ENCODE measurements at regions not wholly inside any gene's neighbourhood (a gene's known extent, or its start where the extent isn't known, plus 50 kb on each side); places are given as distances from the start of the nearest gene placed in this dataset.

DNA sequence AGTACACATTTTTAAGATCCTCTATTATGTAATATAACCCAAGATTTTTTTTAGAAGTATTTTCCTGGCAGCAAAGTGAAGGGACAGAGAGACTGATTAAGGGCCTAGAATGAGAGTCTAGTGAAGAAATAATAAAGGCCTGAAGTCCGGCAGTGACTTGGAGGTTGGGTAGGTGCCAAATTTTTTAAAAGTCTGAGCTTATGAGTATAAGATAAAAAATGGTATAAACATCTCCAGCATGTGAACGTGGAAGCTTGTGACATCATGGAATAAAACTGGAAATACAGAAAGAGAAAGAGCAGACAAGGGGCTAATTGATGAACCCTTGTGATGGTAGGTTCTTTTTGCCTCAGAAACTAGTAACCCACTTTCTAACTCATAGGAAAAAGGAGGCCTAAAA lies 174.6 kb downstream of the SUCLA2 start:
- DNase-seq: no peak

DNA sequence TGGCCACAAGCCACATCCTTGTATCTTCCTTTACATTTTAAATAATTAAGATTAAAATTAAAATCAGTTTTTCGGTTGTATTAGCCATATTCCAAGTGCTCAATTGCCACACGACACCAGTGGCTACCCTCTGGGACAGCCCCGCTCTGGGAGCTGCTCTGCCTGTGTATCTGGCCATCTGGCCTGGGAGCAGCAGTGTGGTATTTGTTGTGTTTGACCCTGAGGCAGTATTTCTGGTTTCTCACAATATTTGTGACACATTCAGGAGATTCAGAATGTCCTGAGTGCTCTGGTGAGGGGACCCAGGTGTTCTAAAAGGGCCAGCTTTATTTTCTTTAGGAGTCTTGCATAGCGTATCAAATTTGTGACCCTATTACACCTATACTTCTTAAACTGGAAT lies 179.0 kb downstream of the SUCLA2 start:
- no peak for DNase-seq

DNA sequence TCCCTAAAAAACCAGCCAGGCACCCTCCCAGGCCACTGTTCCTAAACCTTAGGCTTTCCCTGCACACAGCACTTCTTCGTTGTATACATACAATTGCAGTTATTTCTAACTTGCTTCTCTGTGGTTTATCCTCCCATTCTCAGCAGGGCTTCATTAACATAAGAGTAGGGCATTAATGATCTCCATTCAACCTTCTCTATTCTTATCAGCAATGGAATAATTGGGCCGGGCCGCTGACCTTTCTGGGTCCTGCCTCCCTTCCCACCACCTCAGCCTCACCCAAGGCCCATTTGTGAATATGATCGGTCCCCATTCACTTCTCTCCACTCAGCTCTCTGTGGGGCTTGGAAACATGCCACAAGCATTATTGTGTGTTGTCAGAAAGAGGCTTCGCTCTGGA lies 184.2 kb downstream of the SUCLA2 start:
- DNase-seq: no peak

DNA sequence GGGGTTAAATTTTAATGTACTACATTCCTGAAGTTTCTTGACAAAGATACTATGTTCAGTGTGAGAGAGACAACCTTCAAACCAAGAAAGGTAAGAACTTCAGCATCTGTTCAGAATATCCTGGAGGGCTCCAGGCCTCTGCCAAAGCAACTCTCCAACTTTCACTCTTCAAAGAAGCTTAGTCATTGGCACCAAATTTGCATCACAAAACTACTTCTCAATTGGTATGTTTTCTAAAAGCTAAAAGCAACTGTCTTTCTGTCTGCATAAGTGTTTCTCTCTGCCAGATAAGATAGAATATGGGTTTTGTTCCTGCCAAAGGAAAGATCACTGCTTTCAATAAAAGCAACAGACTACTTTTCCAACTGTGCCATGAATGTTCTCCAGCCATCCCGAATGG lies 187.4 kb downstream of the SUCLA2 start:
- no peak for DNase-seq

DNA sequence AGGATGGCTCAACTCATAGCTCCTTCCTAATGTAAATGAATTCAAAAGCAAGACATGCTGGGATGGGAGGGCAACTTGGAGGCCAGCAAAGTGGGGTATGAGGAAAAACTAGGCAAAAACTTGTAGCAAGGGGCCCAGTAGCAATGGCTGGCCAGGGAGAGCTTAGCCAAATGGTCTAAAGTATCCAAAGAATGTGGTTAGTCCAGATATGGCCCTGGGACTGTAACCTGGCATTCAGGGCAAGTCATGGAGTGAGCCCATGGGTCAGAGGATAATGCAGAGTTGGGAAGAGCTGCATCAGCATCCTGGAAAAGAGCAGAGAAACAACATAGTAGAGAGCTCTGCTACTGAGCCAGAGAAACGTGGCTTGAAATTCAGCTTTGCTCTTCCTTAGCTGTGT lies 191.7 kb downstream of the SUCLA2 start:
- no peak for DNase-seq

DNA sequence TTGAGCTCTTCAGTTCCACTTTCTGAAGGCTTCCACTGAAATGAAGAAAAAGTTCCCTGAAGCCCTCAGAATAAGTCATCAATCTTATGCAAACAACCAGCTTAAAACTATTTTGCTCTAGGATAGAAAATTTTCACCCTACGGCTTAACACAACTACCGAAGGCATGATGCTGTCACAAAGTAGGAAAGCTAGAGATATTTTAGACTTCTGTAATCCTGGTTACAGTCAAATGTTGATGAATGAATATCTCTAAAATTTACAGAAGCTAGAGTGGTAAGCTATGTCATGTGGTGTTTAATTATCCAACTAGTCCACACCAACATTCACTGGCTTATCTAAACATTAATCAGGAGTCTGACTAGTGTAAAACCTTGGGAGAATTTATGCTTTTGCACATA lies 197.9 kb downstream of the SUCLA2 start:
- DNase-seq: no peak

DNA sequence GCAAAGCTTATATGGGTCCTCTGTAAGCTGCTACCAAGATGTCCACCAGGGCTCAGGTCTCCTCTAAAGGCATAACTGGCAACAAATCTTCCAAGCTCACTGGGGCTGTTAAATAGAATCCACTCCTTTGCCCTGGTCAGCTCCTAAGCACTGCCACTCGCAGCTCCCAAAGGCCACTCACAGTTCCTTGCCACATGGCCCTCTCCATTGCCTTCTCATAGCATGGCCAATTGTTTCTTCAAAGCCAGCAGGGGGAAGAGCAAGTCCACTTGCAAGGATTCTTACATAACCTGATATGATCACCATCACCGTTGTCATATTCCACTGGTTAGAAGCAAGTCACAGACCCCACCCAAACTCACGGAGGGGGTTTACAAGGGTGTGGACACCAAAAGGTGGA lies 199.5 kb downstream of the SUCLA2 start:
- no peak for DNase-seq

DNA sequence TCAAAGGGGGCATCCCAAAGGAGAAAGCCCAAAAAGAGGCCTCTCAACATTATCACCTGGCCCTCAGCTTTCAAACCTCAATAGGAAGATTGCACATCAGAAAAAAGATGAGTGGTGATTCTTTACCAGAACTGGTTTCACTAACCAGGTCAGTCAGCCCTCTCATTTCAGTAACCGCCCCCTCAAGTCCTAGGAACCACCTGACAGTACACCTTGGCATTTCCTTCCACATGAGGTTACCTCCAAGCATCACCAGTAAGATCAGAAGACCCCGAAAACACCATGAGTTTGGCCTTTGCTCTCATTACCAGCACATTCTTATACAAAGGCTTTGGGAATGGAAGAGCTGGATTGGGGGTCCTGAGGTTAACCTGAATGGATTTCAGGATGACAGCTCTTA lies 200.5 kb downstream of the SUCLA2 start:
- DNase-seq: no peak

DNA sequence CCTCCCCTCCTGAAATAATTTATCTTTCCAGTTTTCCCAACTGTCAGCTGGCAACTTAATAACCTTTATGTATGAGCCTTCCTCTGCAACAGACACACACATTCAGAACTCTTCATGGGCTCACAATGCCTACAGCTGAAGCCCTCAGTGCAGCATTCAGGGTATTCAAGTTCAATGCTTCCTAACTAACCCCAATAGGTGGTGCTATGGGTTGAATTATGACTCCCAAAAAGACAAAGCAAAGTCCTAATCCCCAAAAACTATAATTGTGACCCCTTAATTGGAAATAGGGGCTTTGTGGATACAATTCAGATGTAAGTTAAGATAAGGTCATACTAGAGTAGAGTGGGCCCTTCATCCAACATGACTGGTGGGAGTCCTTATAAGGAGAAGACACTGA lies 202.2 kb downstream of the SUCLA2 start:
- peak; percentile 3 for DNase-seq

DNA sequence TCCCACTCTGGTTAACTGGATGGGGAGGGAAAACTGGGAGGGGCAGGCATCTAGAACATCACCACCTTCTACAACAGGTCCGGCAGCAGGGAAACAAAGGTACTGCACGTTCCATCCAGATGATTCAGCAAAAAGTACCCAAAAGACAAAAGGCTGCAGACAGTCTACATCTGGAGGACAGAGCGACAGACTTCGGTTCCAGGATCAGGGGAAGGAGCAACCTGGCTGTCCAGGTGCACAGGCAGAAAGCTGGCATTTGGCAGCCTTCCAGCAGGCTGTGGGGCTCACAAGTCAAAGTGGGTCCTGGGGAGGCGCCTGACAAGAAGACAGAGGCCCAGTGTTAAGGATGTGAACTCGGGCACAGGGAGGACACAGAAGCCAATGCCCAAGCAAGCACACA lies 202.9 kb downstream of the SUCLA2 start:
- no peak for DNase-seq

DNA sequence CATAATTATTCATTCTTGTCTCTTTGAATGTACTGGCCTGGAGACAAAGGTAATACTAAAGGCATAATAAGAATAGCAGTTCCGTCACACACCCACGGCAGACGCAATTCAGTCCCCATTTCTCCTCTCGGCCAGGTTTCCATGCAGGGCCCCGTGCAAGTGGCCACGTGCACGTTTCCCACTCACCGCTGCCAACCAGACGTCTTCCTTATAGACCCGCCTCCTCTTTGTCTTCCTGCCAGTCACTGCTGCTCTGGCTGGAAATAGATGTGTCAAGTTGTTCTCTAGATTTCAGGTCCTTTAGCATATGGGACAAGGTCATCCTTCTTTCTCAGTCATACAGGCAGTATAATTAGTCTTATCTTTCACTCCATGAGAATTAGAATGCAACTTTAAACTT lies 204.3 kb downstream of the SUCLA2 start:
- DNase-seq: no peak

DNA sequence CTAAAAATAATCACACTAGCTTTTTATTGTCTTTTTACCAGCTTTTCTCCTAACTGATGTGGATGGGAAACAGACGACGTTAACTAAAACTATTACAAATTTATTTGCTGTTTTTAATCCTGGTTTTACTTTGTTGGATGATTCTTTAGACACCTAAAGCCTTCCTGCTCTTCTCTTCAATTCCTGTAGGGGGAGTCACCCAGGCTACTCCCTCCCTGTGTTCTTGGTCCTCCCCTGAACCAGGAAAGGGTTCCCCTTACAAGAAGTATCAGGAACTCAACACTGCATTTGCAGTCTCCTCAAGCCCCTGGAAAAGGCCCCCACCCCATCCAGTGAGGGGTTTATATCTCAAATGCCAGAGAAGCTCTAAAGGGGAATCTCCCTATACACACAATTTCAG lies 206.1 kb downstream of the SUCLA2 start:
- DNase-seq: no peak

DNA sequence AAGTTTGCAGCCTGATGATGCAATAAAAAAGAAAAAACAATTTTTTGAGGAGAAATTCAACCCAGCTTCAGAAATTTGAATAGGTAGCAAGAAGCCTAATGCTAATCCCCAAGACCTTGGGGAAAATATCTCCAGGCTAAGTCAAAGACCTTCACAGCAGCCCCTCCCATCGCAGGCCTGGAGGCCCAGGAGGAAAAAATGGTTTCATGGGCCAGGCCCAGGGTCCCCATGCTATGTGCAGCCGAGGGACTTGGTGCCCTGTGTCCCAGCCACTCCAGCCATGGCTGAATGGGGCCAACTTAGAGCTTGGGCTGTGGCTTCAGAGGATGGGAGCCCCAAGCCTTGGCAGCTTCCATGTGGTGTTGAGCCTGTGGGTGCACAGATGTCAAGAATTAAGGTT lies 210.3 kb downstream of the SUCLA2 start:
- DNase-seq: no peak

DNA sequence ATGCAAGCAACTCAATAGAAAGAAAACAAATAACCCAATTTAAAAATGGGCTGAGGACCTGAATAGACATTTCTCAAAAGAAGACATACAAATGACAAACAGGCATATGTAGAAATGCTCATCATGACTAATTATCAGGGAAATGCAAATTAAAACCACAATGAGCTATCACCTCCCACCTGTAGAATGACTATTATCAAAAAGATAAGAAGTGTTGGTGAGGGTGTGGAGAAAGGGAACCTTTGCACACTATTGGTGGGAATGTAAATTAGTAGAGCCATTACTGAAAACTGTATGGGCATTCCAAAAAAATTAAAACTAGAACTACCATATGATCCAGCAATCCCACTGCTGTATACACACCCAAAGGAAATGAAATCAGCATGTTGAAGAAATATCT lies 212.2 kb downstream of the SUCLA2 start:
- no peak for DNase-seq

DNA sequence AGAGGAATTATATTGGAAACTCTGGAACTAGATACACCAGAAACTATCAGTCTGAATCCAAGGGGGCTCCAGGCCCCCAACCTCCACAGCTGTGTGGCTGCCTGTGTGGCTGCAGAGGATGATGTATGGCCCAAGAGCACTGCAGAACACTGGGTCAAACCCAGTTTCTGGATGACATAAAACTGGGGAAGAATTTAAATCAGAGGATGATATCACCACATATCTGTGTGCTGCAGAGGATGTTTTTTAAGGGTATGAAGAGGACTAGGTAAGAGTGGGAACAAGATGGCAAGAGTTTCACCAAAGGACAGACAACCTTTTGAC lies 226.4 kb downstream of the SUCLA2 start:
- DNase-seq: no peak

DNA sequence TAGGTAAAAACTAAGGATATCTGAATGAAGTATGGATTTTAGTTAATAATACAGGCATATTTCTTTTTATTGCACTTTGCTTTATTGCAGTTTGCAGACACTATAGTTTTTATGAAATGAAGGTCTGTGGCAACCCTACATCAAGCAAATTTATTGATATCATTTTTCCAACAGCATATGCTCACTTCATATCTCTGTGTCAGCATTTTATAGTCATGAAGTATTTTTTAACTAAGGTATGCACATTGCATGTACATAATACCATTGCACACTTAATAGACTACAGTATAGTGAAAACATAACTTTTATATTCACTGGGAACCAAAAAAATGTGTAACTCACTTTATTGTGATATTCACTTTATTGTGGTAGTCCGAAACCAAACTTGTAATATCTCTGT lies 236.3 kb downstream of the SUCLA2 start:
- DNase-seq: no peak

DNA sequence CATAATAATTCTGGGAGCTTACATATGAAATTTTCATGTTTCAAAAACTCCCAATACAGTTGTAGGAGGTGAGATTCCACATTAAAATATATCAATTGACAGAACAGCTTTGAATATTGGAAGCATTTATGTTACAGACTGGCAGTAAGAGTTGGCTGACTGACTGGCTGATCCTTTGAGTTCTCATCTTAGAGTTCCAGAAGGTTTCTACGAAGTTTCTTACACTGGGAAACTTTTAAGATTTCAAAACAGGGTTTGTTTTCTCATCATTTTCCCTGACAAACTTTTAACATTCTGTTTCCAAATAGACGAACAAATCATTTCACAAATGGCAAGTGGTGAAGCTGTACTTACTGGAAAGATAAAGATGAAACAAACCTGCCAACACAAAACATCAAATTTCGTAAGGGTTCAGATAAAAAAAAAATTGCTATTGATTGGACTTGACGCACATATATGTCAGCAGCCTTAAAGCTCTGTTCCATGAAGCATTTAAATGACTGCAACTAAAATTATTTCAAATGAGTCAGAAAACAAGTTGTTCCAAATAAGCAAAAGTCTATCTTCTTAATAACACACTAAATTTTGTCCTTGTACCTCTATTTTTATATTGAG lies 243.5 kb downstream of the SUCLA2 start:
- no peak for DNase-seq

DNA sequence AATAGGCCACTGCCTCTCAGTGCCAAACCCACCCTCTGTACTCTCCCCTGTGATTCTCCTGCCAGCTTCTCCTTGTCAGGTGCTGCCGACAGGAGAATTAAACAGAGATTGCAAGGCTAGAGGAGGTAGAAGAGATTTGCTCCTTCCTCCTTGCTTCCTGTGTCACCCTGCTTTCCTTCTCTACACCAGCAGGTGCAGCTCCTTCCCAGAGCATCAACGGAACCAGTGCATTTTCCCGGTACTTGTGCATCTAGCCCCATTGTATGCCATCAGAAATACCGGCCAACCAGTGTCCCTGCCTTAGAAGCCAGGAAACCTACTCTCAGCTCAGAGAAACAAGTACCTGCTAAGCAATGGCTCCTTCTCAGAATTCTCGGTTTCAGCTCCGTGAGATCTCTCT lies 253.2 kb downstream of the SUCLA2 start:
- no peak for DNase-seq

DNA sequence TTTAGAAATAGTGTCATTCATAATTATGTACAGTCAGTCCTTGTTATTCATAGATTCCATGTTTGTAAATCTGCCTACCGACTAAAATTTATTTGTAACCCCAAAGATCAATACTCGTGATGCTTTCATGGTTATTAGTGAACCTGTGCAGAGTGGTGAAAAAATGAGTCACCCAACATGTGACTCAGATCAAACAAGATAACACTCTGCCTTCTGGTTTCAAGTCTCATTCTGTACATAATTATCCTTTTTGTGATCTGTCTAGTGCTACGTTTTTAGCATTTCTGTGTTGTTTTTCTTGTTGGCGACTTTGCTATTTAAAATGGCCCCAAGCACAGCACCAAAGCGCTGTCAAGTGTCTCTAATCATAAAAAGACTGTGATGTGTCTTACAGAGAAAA lies 274.7 kb downstream of the SUCLA2 start:
- no peak for DNase-seq

DNA sequence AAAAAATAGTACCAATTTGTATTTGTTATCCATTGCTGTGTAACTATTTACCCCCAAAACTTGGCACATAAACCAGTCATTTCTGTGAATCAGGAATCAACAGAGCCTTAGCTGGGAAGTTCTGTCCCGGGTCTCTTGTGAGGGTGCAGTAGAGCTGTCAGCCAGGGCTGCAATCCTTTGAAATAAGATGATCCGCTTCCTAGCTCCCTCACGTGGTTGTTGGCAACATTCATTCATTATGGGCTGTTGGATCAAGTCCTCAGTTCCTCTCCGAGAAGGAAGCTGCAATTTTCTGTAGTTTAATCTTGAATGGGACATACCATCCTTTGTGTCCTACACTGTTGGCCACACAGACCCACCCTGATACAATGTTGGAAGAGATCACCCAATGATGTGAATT lies 277.2 kb downstream of the SUCLA2 start:
- DNase-seq: no peak

DNA sequence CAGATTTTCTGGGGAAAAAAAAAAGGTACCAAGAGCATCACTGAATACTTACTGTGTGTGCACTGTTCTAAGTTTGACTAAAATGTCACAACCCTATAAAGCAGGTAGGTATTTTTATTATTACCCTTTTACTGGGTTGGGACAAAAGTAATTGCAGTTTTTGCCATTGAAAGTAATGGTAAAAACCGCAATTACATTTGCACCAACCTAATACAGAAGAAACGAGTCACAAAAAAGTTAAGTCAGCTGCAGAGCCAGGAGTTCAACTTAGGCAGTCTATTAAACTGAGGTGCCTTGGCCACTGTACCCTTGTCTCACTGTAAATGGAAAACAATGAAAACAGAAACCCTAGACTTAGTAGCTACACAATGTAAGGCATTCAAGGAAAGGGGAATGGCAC lies 281.9 kb downstream of the SUCLA2 start:
- DNase-seq: no peak

DNA sequence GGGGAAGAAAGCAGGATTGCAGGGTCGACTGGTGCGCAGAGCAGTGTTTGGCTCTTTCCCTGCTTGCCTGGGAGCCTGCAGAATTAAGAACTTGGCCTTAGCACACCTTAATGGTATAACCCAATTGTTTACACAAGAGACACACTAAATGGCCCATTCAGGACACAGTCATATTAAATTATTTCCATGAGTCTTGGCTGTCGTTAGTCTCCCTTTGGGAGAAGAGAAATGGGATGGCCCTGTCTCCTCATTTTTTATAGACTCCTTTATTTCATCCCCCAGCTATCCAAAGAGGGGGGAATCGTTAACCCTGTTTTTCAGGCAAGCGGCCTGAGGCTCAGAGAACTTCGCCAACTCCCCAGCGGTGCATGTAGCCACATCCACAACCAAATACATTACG lies 282.5 kb downstream of the SUCLA2 start:
- DNase-seq: no peak

DNA sequence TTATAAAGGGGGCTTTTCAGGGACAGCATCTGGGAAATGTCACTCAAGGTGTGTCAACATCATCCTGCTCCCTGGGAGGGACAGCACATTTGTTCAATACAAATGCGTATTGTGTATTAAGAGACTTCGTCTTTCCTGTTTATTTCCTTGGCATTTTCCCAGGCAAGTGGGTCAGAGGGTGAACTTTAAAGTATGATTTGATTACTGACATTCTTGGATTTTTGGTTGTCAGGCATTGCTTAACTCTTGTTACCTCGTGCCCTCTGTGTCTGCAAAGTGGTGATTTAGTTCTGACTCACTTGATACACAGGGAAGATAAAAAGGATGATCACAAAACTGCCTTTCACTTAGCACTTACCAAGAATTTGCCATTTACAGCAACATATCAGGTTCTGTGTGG lies 292.7 kb downstream of the SUCLA2 start:
- DNase-seq: no peak

DNA sequence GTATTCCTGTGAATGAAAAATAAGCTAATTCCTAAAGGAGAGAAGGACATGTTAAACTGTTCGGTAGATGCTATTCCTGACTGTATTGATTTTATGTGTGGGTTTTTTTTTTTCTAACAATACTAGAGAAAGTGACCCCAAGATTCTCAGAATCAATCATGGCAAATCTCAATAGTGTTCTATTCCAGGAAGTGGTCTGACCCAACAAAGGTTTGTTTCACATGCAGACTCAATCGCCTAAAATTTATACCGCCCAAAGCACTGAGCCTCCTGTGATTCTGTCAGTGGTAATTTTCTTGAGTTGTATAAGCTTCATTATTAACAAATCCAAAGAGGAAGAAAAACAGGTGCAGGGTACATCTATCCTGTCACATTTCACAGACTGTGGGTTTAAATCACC lies 293.7 kb downstream of the SUCLA2 start:
- no peak for DNase-seq

DNA sequence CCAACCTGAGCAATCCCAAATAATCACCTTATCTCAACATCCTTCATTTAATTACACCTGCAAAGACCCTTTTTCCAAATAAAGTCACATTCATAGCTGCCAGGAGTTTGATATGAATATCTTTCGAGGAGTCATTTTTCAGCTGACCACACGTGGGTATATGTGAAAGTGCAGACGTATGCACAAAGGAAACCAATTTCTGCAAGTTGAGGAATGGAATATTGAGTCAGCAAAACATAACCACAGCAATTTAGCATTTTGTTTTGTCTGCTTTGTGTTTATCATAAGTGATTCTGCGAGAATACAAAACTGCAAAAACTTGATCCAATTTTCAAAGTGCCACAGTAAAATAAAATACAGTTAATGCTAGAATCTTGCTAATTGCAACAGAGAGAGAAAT lies 295.9 kb downstream of the SUCLA2 start:
- no peak for DNase-seq

DNA sequence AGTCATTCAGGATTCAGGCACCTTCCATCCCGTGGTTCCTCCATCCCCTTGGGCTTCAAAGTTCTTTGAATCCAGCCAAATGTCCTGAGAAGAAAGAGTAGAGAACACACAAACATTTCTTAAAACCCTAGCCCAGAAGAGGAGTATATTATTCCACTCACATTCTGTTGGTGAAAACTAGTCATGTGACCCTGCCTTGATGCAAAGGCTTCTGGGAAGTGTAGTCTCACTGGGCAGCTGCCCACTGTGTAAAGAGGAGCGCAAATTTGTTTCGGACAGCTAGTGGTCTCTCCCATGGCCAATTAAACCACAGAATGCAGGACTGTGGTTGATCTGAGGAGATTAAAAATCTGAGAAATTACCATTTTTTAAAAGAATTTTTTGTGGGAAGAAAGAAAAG lies 304.4 kb downstream of the SUCLA2 start:
- no peak for DNase-seq

All from NCI-H1694 treated with DMSO at 0.1 percent for 48 hours (cell line).